B cell (primary cell): ENCODE measurements at regions not wholly inside any gene's neighbourhood (a gene's known extent, or its start where the extent isn't known, plus 50 kb on each side); places are given as distances from the start of the nearest gene placed in this dataset.

ENCODE experiments used
- EZH2 ChIP-seq: IDR thresholded peaks from 2 replicates; pipeline ENCODE4 v1.6.1; 2012; ENCODE audit warnings: borderline replicate concordance, low read depth, mild to moderate bottlenecking, moderate library complexity, low read length; ENCODE audit not compliant: insufficient read depth, poor library complexity, severe bottlenecking
- TF ChIP-seq, protein P1 (sequence below): fragments of 200-600 bp; IDR thresholded peaks from one replicate; pipeline ENCODE4 v1.8.0; 2022; ENCODE audit warnings: antibody characterized with exemption, mild to moderate bottlenecking

GRCh38 chr1:82565146-82565545 is 764.4 kb downstream of the ADGRL2 start:
- TF ChIP-seq, protein P1, sequence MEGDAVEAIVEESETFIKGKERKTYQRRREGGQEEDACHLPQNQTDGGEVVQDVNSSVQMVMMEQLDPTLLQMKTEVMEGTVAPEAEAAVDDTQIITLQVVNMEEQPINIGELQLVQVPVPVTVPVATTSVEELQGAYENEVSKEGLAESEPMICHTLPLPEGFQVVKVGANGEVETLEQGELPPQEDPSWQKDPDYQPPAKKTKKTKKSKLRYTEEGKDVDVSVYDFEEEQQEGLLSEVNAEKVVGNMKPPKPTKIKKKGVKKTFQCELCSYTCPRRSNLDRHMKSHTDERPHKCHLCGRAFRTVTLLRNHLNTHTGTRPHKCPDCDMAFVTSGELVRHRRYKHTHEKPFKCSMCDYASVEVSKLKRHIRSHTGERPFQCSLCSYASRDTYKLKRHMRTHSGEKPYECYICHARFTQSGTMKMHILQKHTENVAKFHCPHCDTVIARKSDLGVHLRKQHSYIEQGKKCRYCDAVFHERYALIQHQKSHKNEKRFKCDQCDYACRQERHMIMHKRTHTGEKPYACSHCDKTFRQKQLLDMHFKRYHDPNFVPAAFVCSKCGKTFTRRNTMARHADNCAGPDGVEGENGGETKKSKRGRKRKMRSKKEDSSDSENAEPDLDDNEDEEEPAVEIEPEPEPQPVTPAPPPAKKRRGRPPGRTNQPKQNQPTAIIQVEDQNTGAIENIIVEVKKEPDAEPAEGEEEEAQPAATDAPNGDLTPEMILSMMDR, result no peak
- TF ChIP-seq EZH2, result no peak
